ENCODE measurements at regions not wholly inside any gene's neighbourhood (a gene's known extent, or its start where the extent isn't known, plus 50 kb on each side); places are given as distances from the start of the nearest gene placed in this dataset.
"Not testable (repeated sequence)": the region's sequence is repeated elsewhere in the genome, so short reads cannot be mapped to it uniquely, and the experiment has no call there.

GRCh38 chr12:116360579-116361413, 83.3 kb upstream of the MED13L start:
- intact Hi-C loops (cut with DNase I) = no loop called here
- DNase-seq (ENCODE audit: low spot score) = no peak

GRCh38 chr12:116361414-116362223, 84.1 kb upstream of the MED13L start:
- DNase-seq (ENCODE audit: low spot score) = no peak
- intact Hi-C loops (cut with DNase I) = no loop called here

DNA sequence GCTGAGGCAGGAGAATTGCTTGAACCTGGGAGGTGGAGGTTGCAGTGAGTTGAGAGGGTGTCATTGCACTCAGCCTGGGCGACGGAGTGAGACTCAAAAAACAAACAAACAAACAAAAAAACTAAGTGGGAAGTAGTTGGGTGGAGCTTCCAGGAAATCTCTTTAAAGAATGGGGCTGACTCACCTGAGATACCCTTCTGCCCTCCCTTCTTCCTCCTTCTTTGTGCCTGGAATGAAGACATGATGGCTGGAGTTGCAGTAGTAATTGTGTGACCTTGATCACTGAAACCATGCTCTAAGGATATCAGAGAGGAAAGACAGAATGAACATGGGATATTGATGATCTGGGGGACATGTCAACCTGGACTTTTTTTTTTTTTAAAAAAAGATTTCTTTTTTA, 87.6 kb upstream of the MED13L start:
- no peak for DNase-seq (ENCODE audit: low spot score)
- intact Hi-C loops (cut with DNase I) = no loop called here

GRCh38 chr12:116365606-116366455, 88.3 kb upstream of the MED13L start:
- intact Hi-C loops (cut with DNase I) = no loop called here
- DNase-seq (ENCODE audit: low spot score) = no peak

DNA sequence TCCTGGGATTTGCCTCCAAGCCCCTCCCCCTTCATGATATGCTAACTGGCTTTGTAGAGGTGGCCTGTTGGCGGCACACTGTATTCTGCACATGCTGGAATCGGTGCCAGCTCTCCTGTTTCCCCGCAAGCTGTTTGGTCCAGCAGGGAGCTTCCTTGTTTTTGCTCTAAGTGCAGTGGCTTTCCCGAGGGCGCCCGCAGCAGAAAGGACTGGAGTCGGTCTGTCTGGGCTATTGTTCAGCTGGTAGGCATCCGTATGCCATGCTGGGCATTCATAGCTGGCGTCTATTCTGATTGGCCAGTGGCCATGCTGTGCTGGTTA, 88.9 kb upstream of the MED13L start:
- intact Hi-C loops (cut with DNase I) = no loop called here
- DNase-seq (ENCODE audit: low spot score) = no peak

- no peak for DNase-seq (ENCODE audit: low spot score)
- intact Hi-C loops (cut with DNase I) = no loop called here
Observed at GRCh38 chr12:116366824-116367223, 89.3 kb upstream of the MED13L start.

DNA sequence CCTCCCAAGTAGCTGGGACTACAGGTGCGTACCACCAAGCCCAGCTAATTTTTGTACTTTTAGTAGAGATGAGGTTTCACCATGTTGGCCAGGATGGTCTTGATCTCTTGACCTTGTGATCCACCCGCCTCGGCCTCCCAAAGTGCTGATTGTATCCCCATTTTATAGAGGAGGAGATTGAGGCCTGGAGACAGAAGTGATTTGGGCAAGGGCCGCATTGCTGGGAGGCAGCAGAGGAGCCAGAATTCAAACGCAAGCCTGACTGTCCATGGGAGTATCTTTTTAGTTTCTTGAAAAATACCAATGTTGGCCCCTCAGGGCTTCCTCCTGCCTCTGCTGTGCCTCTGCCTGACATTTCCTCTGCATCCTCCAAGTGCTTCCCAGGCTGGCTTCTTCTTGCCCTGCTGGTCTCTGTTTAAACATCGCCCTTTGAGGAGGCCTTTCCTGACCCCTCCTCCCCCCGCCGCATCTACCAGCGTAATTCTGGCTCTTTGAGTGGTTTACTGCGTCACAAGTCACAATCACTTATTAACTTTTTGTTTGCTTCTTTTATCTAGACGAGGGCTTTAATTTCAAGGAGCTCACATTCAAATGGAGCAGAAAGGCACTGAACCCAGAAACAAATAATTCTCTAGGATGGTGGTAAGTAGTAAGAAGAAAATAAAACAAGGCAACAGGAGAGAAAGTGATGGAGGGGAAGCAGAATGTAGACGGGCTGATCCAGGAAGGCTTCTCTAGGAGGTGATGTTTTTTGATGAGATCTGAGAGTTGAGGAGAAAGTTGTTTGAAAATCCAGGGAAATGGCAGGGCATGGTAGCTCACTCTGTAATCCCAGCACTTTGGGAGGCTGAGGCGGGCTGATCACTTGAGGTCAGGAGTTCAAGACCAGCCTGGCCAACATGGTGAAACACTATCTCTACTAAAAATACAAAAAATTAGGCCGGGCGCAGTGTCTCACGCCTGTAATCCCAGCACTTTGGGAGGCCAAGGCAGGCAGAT, 91.0 kb upstream of the MED13L start:
- intact Hi-C loops (cut with DNase I) = no loop called here
- no peak for DNase-seq (ENCODE audit: low spot score)

GRCh38 chr12:116370004-116370404, 92.5 kb upstream of the MED13L start:
- intact Hi-C loops (cut with DNase I) = no loop called here
- no peak for DNase-seq (ENCODE audit: low spot score)

- intact Hi-C loops (cut with DNase I) = no loop called here
Observed at GRCh38 chr12:116370886-116371580, 93.5 kb upstream of the MED13L start.

DNA sequence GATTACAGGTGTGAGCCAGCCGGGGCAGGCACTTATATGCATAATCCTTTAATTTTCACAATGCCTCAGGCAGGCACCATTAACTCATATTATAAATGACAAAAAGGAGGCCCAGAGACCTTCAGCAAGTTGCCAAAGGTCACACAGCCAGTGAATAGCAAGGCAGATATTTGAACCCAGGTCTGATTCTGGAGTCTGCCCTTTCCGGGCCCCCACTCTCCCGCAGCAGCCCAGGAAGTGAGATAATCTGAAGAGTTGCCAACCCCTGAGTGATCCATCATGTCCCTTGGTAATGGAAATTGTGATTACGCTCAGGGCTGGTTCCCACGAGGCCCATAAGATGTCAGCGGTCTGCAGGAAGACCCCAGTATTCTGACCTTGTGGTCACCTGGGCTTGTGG, 95.3 kb upstream of the MED13L start:
- DNase-seq (ENCODE audit: low spot score) = no peak
- intact Hi-C loops (cut with DNase I) = no loop called here

More at GRCh38 chr12:116370886-116371580, 93.5 kb upstream of the MED13L start:
- no peak for DNase-seq (ENCODE audit: low spot score)

DNA sequence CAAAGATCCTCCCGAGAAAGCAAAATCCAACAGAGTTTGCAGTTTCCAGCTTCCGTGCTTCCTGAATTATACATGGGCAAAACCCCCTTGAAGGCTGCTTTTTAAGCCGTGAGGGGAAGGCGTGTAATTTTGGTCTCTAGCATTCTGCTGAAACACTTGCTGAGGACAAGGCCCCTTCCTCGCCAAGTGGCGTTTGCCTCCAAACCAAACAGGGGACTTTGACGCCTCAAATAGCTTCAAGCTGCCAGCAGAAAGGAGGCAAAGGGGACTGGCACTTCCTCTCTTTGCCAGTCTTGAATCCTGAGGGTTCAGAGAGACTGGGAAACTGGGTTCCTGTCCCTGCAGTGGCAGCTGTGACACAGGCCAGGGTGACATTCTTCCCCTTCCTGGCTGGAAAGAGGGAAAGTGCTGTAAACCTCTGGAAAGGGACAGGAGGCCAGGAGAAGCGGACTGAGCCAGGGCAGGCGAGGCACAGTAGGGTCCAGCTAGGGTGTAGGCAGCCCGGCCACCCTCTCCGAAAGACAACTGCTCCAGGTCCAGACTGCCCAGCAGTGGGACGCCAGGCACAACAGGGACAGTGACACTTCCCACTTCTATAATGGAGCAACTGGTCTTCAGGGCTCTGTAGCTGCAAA, 96.2 kb upstream of the MED13L start:
- intact Hi-C loops (cut with DNase I) = no loop called here

DNA sequence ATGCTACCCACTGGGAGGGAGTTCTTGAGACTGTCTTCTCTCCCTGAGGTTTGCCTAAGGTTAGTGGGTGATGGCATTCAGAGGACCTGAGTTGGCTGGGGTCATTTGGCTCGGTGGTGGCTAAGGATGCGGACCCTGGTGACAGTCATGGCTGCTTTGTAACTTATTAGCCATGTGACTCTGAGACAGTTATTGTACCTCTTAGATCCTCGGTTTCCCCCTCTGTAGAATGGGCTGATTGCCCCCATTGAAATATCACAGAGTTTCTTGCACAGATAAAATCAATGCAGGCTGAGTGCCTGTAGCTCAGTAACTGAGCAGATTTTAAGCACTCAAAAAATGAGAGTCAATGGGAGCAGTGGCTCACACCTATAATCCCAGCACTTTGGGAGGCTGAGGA, 96.7 kb upstream of the MED13L start:
- intact Hi-C loops (cut with DNase I) = no loop called here

More for the DNA sequence above, 96.2 kb upstream of the MED13L start:
- DNase-seq (ENCODE audit: low spot score) = no peak

GRCh38 chr12:116375278-116375842, 97.9 kb upstream of the MED13L start:
- intact Hi-C loops (cut with DNase I) = no loop called here

More for the DNA sequence above, 96.7 kb upstream of the MED13L start:
- DNase-seq (ENCODE audit: low spot score) = no peak

GRCh38 chr12:116376354-116377193, 99.1 kb upstream of the MED13L start:
- DNase-seq (ENCODE audit: low spot score) = no peak
- intact Hi-C loops (cut with DNase I) = no loop called here

More at GRCh38 chr12:116375278-116375842, 97.9 kb upstream of the MED13L start:
- no peak for DNase-seq (ENCODE audit: low spot score)

DNA sequence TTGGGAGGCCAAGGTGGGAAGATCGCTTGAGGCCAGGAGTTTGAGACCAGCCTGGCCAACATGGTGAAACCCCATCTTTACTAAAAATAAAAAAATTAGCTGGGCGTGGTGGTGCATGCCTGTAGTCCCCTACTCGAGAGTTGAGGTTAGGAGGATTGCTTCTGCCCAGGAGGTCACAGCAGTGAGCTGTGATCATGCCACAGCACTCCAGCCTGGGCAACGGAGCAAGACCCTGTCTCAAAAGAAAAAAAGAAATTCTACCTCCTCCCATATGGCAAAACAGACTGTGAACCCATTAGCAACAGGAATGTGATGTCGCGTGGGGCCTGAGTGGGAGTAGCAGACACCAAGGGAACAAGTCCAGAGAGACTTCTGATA, 99.7 kb upstream of the MED13L start:
- intact Hi-C loops (cut with DNase I) = not testable (repeated sequence)

DNA sequence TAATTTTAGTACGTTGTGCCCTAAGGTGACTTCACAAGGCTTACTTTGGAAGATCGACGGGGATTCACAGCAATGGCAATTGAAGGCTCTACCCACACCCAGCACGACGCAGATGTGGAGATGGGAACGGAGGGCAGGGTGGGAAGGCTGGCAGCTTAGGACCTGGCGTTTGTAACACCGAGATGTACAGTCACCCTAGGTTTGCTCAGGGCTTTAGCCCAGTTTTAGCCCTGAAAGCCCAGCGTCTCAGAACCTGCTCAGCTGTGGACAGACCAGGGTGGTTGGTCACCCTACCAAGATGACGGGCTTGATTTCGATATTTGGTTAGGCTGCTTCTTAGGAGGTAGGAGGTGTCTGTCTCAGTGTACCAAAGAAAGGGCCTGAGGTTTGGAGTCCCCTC, 100.5 kb upstream of the MED13L start:
- DNase-seq (ENCODE audit: low spot score) = no peak
- intact Hi-C loops (cut with DNase I) = no loop called here

More for the DNA sequence above, 99.7 kb upstream of the MED13L start:
- DNase-seq (ENCODE audit: low spot score) = not testable (repeated sequence)

DNA sequence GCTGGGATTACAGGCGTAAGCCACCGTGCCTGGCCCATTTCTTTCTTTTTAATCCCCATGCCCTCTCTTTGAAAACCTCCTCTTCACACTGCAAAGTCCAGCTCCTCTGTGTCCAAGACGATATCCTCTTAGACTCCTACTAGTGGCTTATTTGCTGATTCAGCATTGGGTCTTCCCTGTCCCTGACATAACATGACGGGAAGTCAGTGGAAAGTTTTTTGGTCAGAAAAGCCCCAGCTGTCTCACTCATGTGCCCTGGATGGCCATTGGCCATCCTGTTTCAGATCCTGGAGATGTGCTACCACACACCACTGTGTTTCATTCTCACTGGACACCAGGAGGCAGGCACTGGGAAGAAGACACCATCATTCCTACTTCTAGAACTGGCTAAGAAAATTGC, 102.6 kb upstream of the MED13L start:
- no peak for DNase-seq (ENCODE audit: low spot score)
- intact Hi-C loops (cut with DNase I) = no loop called here
